Brain microvascular endothelial cell (primary cell): ENCODE measurements at regions not wholly inside any gene's neighbourhood (a gene's known extent, or its start where the extent isn't known, plus 50 kb on each side); places are given as distances from the start of the nearest gene placed in this dataset.

Source experiments
- DNase-seq: peaks from one replicate; pipeline ENCODE4 v3.0.0-alpha.2; 2020
- H3K27ac ChIP-seq: fragments of 250-450 bp; sonication (Bioruptor Pico); 2 replicates; pipeline ENCODE4 v1.5.1; 2020; ENCODE audit warnings: mild to moderate bottlenecking, moderate library complexity
- H3K27me3 ChIP-seq: fragments of 250-450 bp; sonication (Bioruptor Pico); replicated peaks from 2 replicates; pipeline ENCODE4 v1.5.1; 2020; ENCODE audit warnings: mild to moderate bottlenecking
- H3K36me3 ChIP-seq: fragments of 250-450 bp; sonication (Bioruptor Pico); replicated peaks from 2 replicates; pipeline ENCODE4 v1.5.1; 2020; ENCODE audit warnings: mild to moderate bottlenecking
- H3K4me3 ChIP-seq: 2 replicates; pipeline ENCODE4 v1.5.1; 2011; ENCODE audit warnings: low read depth, mild to moderate bottlenecking, control low read depth, low read length, moderate library complexity
- in situ Hi-C: cut with HindIII; loops from 2 replicates; pipeline ENCODE4 v1.10.0; 2017; ENCODE audit warnings: low sequenced_read_pairs, low pct_ligation_motif_present
- TF ChIP-seq, protein P1 (sequence below): IDR thresholded peaks from 2 replicates; pipeline ENCODE4 v1.5.1; 2011; ENCODE audit warnings: low read depth, mild to moderate bottlenecking, moderate library complexity, low read length, control low read depth, inconsistent platforms; ENCODE audit errors: missing control alignments

DNA sequence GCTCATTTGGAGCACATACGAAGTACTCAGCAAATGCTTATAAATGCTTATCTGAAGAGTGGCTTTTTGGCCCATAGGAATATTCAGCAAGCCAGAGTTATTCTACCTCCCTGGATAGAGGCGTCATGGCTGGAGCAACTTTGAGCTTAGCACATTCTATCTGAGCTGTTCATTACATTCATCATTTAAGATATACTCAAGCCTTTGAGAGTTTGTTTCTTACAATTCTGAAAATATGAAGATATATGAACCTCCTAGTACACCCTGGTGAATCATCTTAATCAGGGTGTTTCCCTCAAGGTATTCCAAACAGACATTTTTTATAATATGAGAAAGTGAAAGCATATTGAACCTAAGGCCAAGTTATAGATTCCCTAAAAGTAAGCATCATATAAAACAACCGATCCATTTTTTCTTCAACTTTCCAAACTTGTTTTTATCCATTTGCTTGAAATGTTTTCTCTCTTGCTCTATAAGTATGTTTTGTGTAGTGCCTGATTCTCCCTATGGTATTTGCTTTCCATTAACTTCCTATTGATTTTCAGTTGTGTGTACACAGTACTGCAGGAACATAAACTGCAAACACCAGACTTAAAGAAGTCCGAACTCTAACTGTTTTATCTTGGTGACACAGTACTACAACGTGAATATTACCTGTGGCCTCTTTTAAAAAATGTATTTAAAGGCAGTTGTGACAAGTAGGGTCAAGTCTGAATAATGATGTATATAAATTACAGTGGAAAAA lies 139.7 kb upstream of the PTPRK start:
- TF ChIP-seq, protein P1, sequence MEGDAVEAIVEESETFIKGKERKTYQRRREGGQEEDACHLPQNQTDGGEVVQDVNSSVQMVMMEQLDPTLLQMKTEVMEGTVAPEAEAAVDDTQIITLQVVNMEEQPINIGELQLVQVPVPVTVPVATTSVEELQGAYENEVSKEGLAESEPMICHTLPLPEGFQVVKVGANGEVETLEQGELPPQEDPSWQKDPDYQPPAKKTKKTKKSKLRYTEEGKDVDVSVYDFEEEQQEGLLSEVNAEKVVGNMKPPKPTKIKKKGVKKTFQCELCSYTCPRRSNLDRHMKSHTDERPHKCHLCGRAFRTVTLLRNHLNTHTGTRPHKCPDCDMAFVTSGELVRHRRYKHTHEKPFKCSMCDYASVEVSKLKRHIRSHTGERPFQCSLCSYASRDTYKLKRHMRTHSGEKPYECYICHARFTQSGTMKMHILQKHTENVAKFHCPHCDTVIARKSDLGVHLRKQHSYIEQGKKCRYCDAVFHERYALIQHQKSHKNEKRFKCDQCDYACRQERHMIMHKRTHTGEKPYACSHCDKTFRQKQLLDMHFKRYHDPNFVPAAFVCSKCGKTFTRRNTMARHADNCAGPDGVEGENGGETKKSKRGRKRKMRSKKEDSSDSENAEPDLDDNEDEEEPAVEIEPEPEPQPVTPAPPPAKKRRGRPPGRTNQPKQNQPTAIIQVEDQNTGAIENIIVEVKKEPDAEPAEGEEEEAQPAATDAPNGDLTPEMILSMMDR, result no peak
- no peak overlapping the region for H3K4me3 ChIP-seq
- no peak for DNase-seq
- no peaks in the 10 kb centered on the region for H3K27me3 ChIP-seq
- no peaks in the 10 kb centered on the region for H3K36me3 ChIP-seq
- H3K27ac ChIP-seq, result no peak overlapping the region
- in situ Hi-C loops, result no loop called here

DNA sequence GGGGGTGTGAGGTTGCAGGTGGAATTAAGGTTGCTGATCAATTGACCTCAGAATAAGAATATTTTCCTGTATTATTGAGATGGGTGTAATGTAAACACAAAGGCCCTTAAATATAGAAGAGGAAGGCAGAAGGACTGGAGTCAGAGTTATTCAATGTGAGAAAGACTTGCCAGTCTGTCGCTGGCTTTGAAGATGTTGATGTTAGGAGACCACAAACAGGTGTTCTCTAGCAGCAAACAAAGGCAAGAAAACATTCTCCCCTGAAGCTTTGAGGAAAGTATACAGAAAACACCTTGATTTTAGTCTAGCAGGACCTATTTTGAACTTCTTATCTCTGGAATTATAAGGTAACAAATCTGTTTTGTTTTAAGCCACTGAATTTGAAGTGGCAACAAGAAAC lies 138.9 kb upstream of the PTPRK start:
- TF ChIP-seq, protein P1, result no peak
- Histone ChIP-seq H3K36me3 (no peaks in the 10 kb centered on the region), H3K27ac (no peak overlapping the region), H3K27me3 (no peaks in the 10 kb centered on the region), H3K4me3 (no peak overlapping the region)
- no peak for DNase-seq
- in situ Hi-C loops, result no loop called here

GRCh38 chr6:128657181-128657580 lies 136.8 kb upstream of the PTPRK start:
- TF ChIP-seq, protein P1, result no peak
- H3K4me3 ChIP-seq, result no peak overlapping the region
- no peaks in the 10 kb centered on the region for H3K36me3 ChIP-seq
- H3K27me3 ChIP-seq, result no peaks in the 10 kb centered on the region
- DNase-seq, result no peak
- in situ Hi-C loops, result no loop called here
- peak overlapping the region; percentile 95 for H3K27ac ChIP-seq

DNA sequence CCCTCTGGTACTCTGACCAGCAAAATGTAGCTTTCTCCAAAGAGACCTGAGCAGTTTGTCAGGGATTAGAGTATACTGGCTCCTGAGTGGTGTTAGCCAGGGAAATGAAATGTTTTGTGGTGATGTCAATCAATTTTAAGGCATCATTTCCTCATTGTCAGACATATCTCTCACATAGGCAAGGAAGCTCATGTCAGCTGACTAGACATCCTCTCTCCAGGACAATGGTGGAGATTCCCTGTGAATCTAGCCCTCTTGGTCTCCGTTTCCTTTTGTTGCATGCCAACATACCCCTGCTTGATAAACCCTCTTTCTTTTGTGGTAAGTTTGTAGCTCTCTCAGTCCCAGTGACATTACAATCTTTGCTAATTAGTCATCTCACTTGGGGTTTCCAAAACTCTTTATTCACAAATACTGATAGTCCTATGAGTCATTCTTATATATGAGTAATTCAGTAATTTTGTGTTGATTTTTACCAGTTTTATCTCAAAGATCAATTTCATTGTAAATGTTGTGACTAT lies 135.6 kb upstream of the PTPRK start:
- in situ Hi-C loops, result no loop called here
- Histone ChIP-seq H3K36me3 (no peaks in the 10 kb centered on the region), H3K27me3 (no peaks in the 10 kb centered on the region), H3K4me3 (no peak overlapping the region), H3K27ac (peak overlapping the region; percentile 95)
- DNase-seq, result peak; percentile 95
- TF ChIP-seq, protein P1, result no peak

DNA sequence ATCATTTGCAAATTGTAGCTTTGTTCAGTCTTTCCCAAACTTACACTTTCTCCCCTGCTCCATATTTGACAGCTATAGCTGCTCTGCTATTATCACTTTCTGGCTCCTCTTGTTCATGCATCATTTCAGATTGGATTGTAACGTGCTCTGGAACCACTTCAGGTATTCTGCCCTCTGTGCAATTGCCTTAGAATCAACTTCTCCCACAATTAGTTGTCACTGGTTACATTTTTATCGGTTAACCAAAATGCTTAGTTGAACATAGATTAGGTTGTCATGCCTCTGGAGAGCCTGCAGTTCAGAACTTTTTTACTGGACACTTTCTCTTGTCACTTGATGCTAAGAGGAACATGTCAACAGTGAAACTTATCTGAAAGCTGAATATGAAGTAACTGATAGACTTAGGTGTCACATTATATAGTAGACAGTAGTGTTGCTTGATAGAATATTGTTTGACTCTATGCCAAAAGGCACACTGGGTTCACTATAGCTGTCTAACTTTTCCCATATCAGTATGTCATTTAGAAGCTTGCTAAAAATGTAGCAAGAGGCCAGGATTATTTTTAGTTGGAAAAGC lies 127.7 kb upstream of the PTPRK start:
- no peaks in the 10 kb centered on the region for H3K36me3 ChIP-seq
- in situ Hi-C loops, result no loop called here
- DNase-seq, result no peak
- H3K4me3 ChIP-seq, result no peak overlapping the region
- TF ChIP-seq, protein P1, result no peak
- H3K27ac ChIP-seq, result no peak overlapping the region
- no peaks in the 10 kb centered on the region for H3K27me3 ChIP-seq
